ENCODE measurements at regions not wholly inside any gene's neighbourhood (a gene's known extent, or its start where the extent isn't known, plus 50 kb on each side); places are given as distances from the start of the nearest gene placed in this dataset.
A peak's percentile ranks its signal among the peaks of the same experiment; 100 is the strongest.

GRCh38 chr19:30690525-30690924, 318.3 kb downstream of the ZNF536 start:
- TF ChIP-seq CTCF (IDR thresholded peaks at IDR 0.05; ENCODE audit: unreplicated experiment), result no peak
- no peak overlapping the region for H3K27ac Mint-ChIP-seq
- H3K36me3 Mint-ChIP-seq, result no peaks in the 10 kb centered on the region
- peaks cover 16% of the 10 kb centered on the region for H3K27me3 Mint-ChIP-seq (ENCODE audit: low read depth)
- no peak for DNase-seq (ENCODE audit: low spot score in 2 of 2, unreplicated experiment in 2 of 2)
- peak overlapping the region; percentile 33 for H3K4me3 Mint-ChIP-seq
- peaks cover 73% of the 10 kb centered on the region for H3K4me1 Mint-ChIP-seq
- no peaks in the 10 kb centered on the region for H3K9me3 Mint-ChIP-seq

- H3K4me3 Mint-ChIP-seq, result no peak overlapping the region
- DNase-seq (ENCODE audit: low spot score in 2 of 2, unreplicated experiment in 2 of 2), result no peak
- H3K27me3 Mint-ChIP-seq (ENCODE audit: low read depth), result peaks cover 16% of the 10 kb centered on the region
- H3K36me3 Mint-ChIP-seq, result no peaks in the 10 kb centered on the region
- TF ChIP-seq CTCF (IDR thresholded peaks at IDR 0.05; ENCODE audit: unreplicated experiment), result no peak
- H3K9me3 Mint-ChIP-seq, result no peaks in the 10 kb centered on the region
- peaks cover 75% of the 10 kb centered on the region for H3K4me1 Mint-ChIP-seq
- no peak overlapping the region for H3K27ac Mint-ChIP-seq
Observed at GRCh38 chr19:30689474-30689873, 317.3 kb downstream of the ZNF536 start.

GRCh38 chr19:30688696-30689095, 316.5 kb downstream of the ZNF536 start:
- H3K27me3 Mint-ChIP-seq (ENCODE audit: low read depth), result peaks cover 16% of the 10 kb centered on the region
- no peaks in the 10 kb centered on the region for H3K36me3 Mint-ChIP-seq
- peaks cover 76% of the 10 kb centered on the region for H3K4me1 Mint-ChIP-seq
- no peaks in the 10 kb centered on the region for H3K9me3 Mint-ChIP-seq
- H3K4me3 Mint-ChIP-seq, result no peak overlapping the region
- TF ChIP-seq CTCF (IDR thresholded peaks at IDR 0.05; ENCODE audit: unreplicated experiment), result no peak
- H3K27ac Mint-ChIP-seq, result no peak overlapping the region
- DNase-seq (ENCODE audit: low spot score in 2 of 2, unreplicated experiment in 2 of 2), result no peak

- peaks cover 72% of the 10 kb centered on the region for H3K4me1 Mint-ChIP-seq
- no peak for DNase-seq (ENCODE audit: low spot score in 2 of 2, unreplicated experiment in 2 of 2)
- H3K27ac Mint-ChIP-seq, result peak overlapping the region; percentile 91
- peak overlapping the region; percentile 50 for H3K4me3 Mint-ChIP-seq
- no peaks in the 10 kb centered on the region for H3K36me3 Mint-ChIP-seq
- no peak for TF ChIP-seq CTCF (IDR thresholded peaks at IDR 0.05; ENCODE audit: unreplicated experiment)
- no peaks in the 10 kb centered on the region for H3K9me3 Mint-ChIP-seq
- peaks cover 18% of the 10 kb centered on the region for H3K27me3 Mint-ChIP-seq (ENCODE audit: low read depth)
Observed at GRCh38 chr19:30686826-30687566, 314.8 kb downstream of the ZNF536 start.

GRCh38 chr19:30686176-30686820, 314.1 kb downstream of the ZNF536 start:
- no peaks in the 10 kb centered on the region for H3K9me3 Mint-ChIP-seq
- H3K4me1 Mint-ChIP-seq, result peaks cover 65% of the 10 kb centered on the region
- DNase-seq (ENCODE audit: low spot score in 2 of 2, unreplicated experiment in 2 of 2), result no peak
- H3K27ac Mint-ChIP-seq, result peak overlapping the region; percentile 91
- peak overlapping the region; percentile 50 for H3K4me3 Mint-ChIP-seq
- TF ChIP-seq CTCF (IDR thresholded peaks at IDR 0.05; ENCODE audit: unreplicated experiment), result peak; percentile 42
- H3K36me3 Mint-ChIP-seq, result no peaks in the 10 kb centered on the region
- H3K27me3 Mint-ChIP-seq (ENCODE audit: low read depth), result peaks cover 16% of the 10 kb centered on the region

Data from mesothelial cell of epicardium (in vitro differentiated cells).